Esophagus muscularis mucosa (tissue), 4 donors: ENCODE measurements at regions not wholly inside any gene's neighbourhood (a gene's known extent, or its start where the extent isn't known, plus 50 kb on each side); places are given as distances from the start of the nearest gene placed in this dataset.

Experiments
- CTCF ChIP-seq, 3 experiments: fragments of 200-600 bp in 2 of 3; fragments of 450-650 bp in 1 of 3; sonication (generic) in 2 of 3; IDR thresholded peaks; one replicate each; pipeline ENCODE4 v1.5.1; 2017 to 2019; ENCODE audit warnings: antibody characterized with exemption in 3 of 3, mild to moderate bottlenecking in 2 of 3, moderate library complexity in 1 of 3
- EP300 ChIP-seq: sonication (generic); formaldehyde crosslinking; IDR thresholded peaks from one replicate; pipeline ENCODE4 v1.6.1; 2017; ENCODE audit warnings: antibody characterized with exemption
- POLR2A ChIP-seq: fragments of 450-650 bp; IDR thresholded peaks from one replicate; pipeline ENCODE4 v1.6.1; 2017; ENCODE audit warnings: antibody characterized with exemption, moderate library complexity, mild to moderate bottlenecking, low read depth
- POLR2AphosphoS5 ChIP-seq, 2 donors: sonication (generic); formaldehyde crosslinking; IDR thresholded peaks; one replicate each; pipeline ENCODE4 v1.6.1; 2017; ENCODE audit warnings: antibody characterized with exemption in 2 of 2

DNA sequence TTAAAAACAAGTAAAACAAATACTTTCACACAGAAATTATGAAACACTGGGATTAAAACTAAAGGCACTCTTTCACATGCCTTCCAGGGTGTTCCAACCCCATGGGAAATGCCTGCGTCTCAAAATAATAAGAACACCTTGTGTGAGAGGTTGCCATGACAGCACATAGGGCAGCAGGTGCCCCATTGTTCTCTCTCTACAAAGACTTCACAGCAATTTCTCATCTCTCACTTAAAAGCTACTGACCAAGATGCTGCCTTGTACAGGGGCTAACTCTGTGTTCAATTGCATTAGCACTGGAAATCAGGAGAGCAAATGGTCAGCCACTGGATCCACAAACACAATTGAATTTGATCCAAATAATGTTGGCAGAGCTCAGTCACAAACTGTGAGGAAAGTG is 102.5 kb upstream of the GALNTL6 start:
- no peak for TF ChIP-seq POLR2AphosphoS5 (IDR thresholded peaks at IDR 0.05)
- no peak for TF ChIP-seq CTCF (IDR thresholded peaks at IDR 0.05)
- TF ChIP-seq POLR2A, result no peak
- TF ChIP-seq EP300, result no peak
